HepG2 (cell line): ENCODE measurements at regions not wholly inside any gene's neighbourhood (a gene's known extent, or its start where the extent isn't known, plus 50 kb on each side); places are given as distances from the start of the nearest gene placed in this dataset.

Experiments
- ATAC-seq: fragments of 200-7000 bp; cut with Tn5 transposase; 3 replicates; pipeline ENCODE4 v1.9.1; 2020; ENCODE audit warnings: mild to moderate bottlenecking, moderate library complexity
- BruUV-seq: library from RNA; stranded (reverse); fragments of 400-500 nt; replicated peaks from 2 replicates; lab custom pipeline; 2021; lab: Mats Ljungman, UMichigan
- CTCF ChIA-PET: fragments of 300-600 bp; formaldehyde crosslinking; extraction: SDS; loops from one replicate; lab custom pipeline; 2021; ENCODE audit warnings: low total read pairs, inconsistent platforms, low intra/inter-chr PET ratio; lab: Yijun Ruan, JAX
- POLR2A ChIA-PET: fragments of 350-600 bp; sonication (Branson Sonifier 250); formaldehyde crosslinking; loops from one replicate; lab custom pipeline; 2020; ENCODE audit warnings: antibody characterized with exemption, inconsistent platforms; lab: Yijun Ruan, JAX
- DNase-seq: peaks from one replicate; pipeline ENCODE4 v3.0.0-alpha.2; 2015; ENCODE audit warnings: low spot score
- FAIRE-seq: peaks from 3 replicates; lab custom pipeline; 2011; peaks lifted over from hg19 to GRCh38; lab: Jason Lieb, UNC
- H2AFZ ChIP-seq: one replicate; pipeline ENCODE4 v1.6.1; 2011; ENCODE audit warnings: low read length, inconsistent platforms
- H3K27ac ChIP-seq: fragments of 300-600 bp; 3 replicates; pipeline ENCODE4 v1.8.0; 2011; ENCODE audit warnings: mixed run types, mild to moderate bottlenecking, mixed read lengths, low read length, inconsistent platforms; ENCODE audit not compliant: insufficient read depth; ENCODE audit errors: extremely low read length
- H3K27me3 ChIP-seq, 2 experiments: fragments of 200-600 bp in 1 of 2; 2 replicates in 1 of 2; 3 replicates in 1 of 2; pipeline versions ENCODE4 v1.6.0 to v1.8.0; 2011; ENCODE audit warnings: low read length in 2 of 2, mild to moderate bottlenecking in 2 of 2, moderate library complexity in 2 of 2, inconsistent platforms in 1 of 2; ENCODE audit not compliant: insufficient read depth in 2 of 2, control insufficient read depth in 1 of 2
- H3K36me3 ChIP-seq, 2 experiments: fragments of 200-600 bp in 1 of 2; replicated peaks in 1 of 2; 2 replicates in 1 of 2; 3 replicates in 1 of 2; pipeline versions ENCODE4 v1.5.1 to v1.8.0; 2011; ENCODE audit warnings: low read length in 2 of 2, inconsistent platforms in 1 of 2; ENCODE audit not compliant: insufficient read depth in 2 of 2, control insufficient read depth in 1 of 2
- H3K4me1 ChIP-seq: 2 replicates; pipeline ENCODE4 v1.5.1; 2012; ENCODE audit warnings: low read length, inconsistent platforms; ENCODE audit not compliant: insufficient read depth
- H3K4me2 ChIP-seq: 2 replicates; pipeline ENCODE4 v1.6.0; 2011; ENCODE audit warnings: low read depth, low read length, inconsistent platforms
- H3K4me3 ChIP-seq, 3 experiments: fragments of 200-600 bp in 1 of 3; sonication (generic), shearing (Covaris generic) in 1 of 3; replicated peaks in 1 of 3; 2 replicates each; pipeline ENCODE4 v1.5.1; 2011 to 2016; ENCODE audit warnings: low read length in 3 of 3, inconsistent platforms in 2 of 3, low read depth in 2 of 3, mild to moderate bottlenecking in 2 of 3, control low read depth in 1 of 3, mixed read lengths in 1 of 3; ENCODE audit not compliant: insufficient read depth in 1 of 3
- H3K79me2 ChIP-seq: one replicate; pipeline ENCODE4 v1.6.1; 2011; ENCODE audit warnings: low read length, inconsistent platforms; ENCODE audit not compliant: insufficient read depth
- H3K9ac ChIP-seq: 2 replicates; pipeline ENCODE4 v1.6.0; 2011; ENCODE audit warnings: mild to moderate bottlenecking, low read depth, low read length, inconsistent platforms; ENCODE audit not compliant: insufficient read depth
- H3K9me3 ChIP-seq: 2 replicates; pipeline ENCODE4 v1.5.1; 2012; ENCODE audit warnings: mild to moderate bottlenecking, low read length
- H4K20me1 ChIP-seq: 2 replicates; pipeline ENCODE4 v1.6.0; 2011; ENCODE audit warnings: inconsistent platforms, mild to moderate bottlenecking, low read length, moderate library complexity; ENCODE audit not compliant: insufficient read depth
- ARHGAP35 ChIP-seq: sonication (generic); formaldehyde crosslinking; IDR thresholded peaks from 2 replicates; pipeline ENCODE4 v1.9.0; 2022; ENCODE audit warnings: mild to moderate bottlenecking, inconsistent platforms, moderate library complexity, missing genetic modification reagents, borderline replicate concordance
- ATAD3A ChIP-seq: sonication (generic); formaldehyde crosslinking; IDR thresholded peaks from 2 replicates; pipeline ENCODE4 v1.4.0; 2020; ENCODE audit warnings: missing genetic modification reagents
- ATRX ChIP-seq: sonication (generic); formaldehyde crosslinking; IDR thresholded peaks from 2 replicates; pipeline ENCODE4 v1.4.0; 2020; ENCODE audit warnings: missing genetic modification reagents, borderline replicate concordance
- DMAP1 ChIP-seq: IDR thresholded peaks from 2 replicates; pipeline ENCODE4 v1.6.1; 2016
- HDAC6 ChIP-seq: fragments of 200-600 bp; sonication (generic); IDR thresholded peaks from 2 replicates; pipeline ENCODE4 v1.7.0; 2017; ENCODE audit warnings: mild to moderate bottlenecking, antibody characterized with exemption, low read length, low read depth
- IKZF1 ChIP-seq: fragments of 450-650 bp; IDR thresholded peaks from 2 replicates; pipeline ENCODE4 v1.7.1; 2016
- ISX ChIP-seq: sonication (generic); formaldehyde crosslinking; conservative IDR thresholded peaks from 2 replicates; pipeline ENCODE4 v1.5.0; 2020; ENCODE audit warnings: missing genetic modification reagents
- NFKB2 ChIP-seq: sonication (generic); formaldehyde crosslinking; IDR thresholded peaks from 2 replicates; pipeline ENCODE4 v1.4.0; 2020; ENCODE audit warnings: missing genetic modification reagents, borderline replicate concordance
- POLR2A ChIP-seq, 2 experiments: IDR thresholded peaks; 2 replicates each; pipeline ENCODE4 v1.6.1; 2011; ENCODE audit warnings: low read depth in 2 of 2, low read length in 2 of 2, mild to moderate bottlenecking in 1 of 2, moderate library complexity in 1 of 2; ENCODE audit not compliant: insufficient read depth in 1 of 2
- TOPORS ChIP-seq: sonication (generic); formaldehyde crosslinking; IDR thresholded peaks from 2 replicates; pipeline ENCODE4 v1.8.0; 2023; ENCODE audit warnings: mild to moderate bottlenecking, missing genetic modification reagents
- ZNF160 ChIP-seq: sonication (generic); formaldehyde crosslinking; IDR thresholded peaks from 2 replicates; pipeline ENCODE4 v1.8.0; 2022; ENCODE audit warnings: mild to moderate bottlenecking, inconsistent platforms, missing genetic modification reagents
- ZNF713 ChIP-seq: sonication (generic); formaldehyde crosslinking; IDR thresholded peaks from 2 replicates; pipeline ENCODE4 v1.4.0; 2020; ENCODE audit warnings: mild to moderate bottlenecking, missing genetic modification reagents
- ZNF776 ChIP-seq: sonication (generic); formaldehyde crosslinking; IDR thresholded peaks from 2 replicates; pipeline ENCODE4 v1.4.0; 2020; ENCODE audit warnings: mild to moderate bottlenecking, missing genetic modification reagents
- whole genome bisulfite sequencing: methylation state at CpG from one replicate; pipeline ENCODE4 v1.1.6; 2017; ENCODE audit warnings: low lambda C conversion rate; 5-methylcytosine and 5-hydroxymethylcytosine counted together
- in situ Hi-C: cut with HindIII; loops from 2 replicates; pipeline ENCODE4 v1.10.0; 2017; ENCODE audit warnings: low pct_unique_long_range_greater_than_20kb; ENCODE audit not compliant: extremely low pct_ligation_motif_present
- intact Hi-C: fragments of 100-400 bp; cut with micrococcal nuclease; formaldehyde crosslinking; loops from one replicate; pipeline ENCODE4 v1.10.0; 2022; ENCODE audit not compliant: unreplicated experiment
- TF ChIP-seq, protein P1 (sequence below): IDR thresholded peaks from 2 replicates; pipeline ENCODE4 v1.6.1; 2016; ENCODE audit warnings: missing compliant biosample characterization, missing genetic modification reagents, borderline replicate concordance
- TF ChIP-seq, protein P2 (sequence below): sonication (generic); formaldehyde crosslinking; IDR thresholded peaks from 2 replicates; pipeline ENCODE4 v1.4.0; 2020; ENCODE audit warnings: missing genetic modification reagents
- TF ChIP-seq, protein P3 (sequence below): sonication (generic); formaldehyde crosslinking; IDR thresholded peaks from 2 replicates; pipeline ENCODE4 v1.4.0; 2020; ENCODE audit warnings: missing genetic modification reagents

DNA sequence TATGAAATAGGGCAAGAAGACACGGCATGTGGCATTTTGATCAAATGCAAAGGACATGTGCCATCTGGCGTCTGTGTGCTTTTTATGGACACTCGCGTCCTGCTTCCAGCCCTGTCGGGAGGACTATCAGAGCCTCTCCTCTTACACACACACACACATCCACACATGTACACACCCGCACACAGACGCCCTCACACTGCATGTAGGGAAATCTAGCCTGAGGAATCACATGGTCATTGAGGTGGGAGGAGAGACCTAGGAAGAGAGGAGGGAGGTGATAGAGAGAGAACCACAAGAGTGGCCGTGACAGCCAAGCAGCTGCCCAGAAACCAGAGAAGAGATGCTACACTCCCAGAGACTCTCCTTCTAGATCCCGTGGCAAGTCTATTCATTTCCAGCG lies 105.9 kb upstream of the CDYL start:
- FAIRE-seq: no peak

More for the DNA sequence above, 105.9 kb upstream of the CDYL start:
- Histone ChIP-seq H4K20me1 (no peaks in the 10 kb centered on the region), H3K36me3 (no peaks in the 10 kb centered on the region), H3K79me2 (no peaks in the 10 kb centered on the region), H3K4me1 (no peaks in the 10 kb centered on the region), H3K4me2 (no peak overlapping the region), H3K9me3 (no peaks in the 10 kb centered on the region), H3K27me3 (peaks cover 0 to 24% of the 10 kb centered on the region in 2 experiments; a peak in 2 of 5 replicates), H3K27ac (no peak overlapping the region), H3K4me3 (no peak overlapping the region), H3K9ac (no peak overlapping the region), H2AFZ (no peak overlapping the region)
- ChIA-PET CTCF (no interaction called here), POLR2A (no interaction called here)
- DNase-seq: no peak
- in situ Hi-C loops (no loop called here), intact Hi-C loops (no loop called here)
- TF ChIP-seq, protein P1, sequence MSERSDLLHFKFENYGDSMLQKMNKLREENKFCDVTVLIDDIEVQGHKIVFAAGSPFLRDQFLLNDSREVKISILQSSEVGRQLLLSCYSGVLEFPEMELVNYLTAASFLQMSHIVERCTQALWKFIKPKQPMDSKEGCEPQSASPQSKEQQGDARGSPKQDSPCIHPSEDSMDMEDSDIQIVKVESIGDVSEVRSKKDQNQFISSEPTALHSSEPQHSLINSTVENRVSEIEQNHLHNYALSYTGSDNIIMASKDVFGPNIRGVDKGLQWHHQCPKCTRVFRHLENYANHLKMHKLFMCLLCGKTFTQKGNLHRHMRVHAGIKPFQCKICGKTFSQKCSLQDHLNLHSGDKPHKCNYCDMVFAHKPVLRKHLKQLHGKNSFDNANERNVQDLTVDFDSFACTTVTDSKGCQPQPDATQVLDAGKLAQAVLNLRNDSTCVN (CRISPR knock-in tag): no peak
- TF ChIP-seq, protein P2, sequence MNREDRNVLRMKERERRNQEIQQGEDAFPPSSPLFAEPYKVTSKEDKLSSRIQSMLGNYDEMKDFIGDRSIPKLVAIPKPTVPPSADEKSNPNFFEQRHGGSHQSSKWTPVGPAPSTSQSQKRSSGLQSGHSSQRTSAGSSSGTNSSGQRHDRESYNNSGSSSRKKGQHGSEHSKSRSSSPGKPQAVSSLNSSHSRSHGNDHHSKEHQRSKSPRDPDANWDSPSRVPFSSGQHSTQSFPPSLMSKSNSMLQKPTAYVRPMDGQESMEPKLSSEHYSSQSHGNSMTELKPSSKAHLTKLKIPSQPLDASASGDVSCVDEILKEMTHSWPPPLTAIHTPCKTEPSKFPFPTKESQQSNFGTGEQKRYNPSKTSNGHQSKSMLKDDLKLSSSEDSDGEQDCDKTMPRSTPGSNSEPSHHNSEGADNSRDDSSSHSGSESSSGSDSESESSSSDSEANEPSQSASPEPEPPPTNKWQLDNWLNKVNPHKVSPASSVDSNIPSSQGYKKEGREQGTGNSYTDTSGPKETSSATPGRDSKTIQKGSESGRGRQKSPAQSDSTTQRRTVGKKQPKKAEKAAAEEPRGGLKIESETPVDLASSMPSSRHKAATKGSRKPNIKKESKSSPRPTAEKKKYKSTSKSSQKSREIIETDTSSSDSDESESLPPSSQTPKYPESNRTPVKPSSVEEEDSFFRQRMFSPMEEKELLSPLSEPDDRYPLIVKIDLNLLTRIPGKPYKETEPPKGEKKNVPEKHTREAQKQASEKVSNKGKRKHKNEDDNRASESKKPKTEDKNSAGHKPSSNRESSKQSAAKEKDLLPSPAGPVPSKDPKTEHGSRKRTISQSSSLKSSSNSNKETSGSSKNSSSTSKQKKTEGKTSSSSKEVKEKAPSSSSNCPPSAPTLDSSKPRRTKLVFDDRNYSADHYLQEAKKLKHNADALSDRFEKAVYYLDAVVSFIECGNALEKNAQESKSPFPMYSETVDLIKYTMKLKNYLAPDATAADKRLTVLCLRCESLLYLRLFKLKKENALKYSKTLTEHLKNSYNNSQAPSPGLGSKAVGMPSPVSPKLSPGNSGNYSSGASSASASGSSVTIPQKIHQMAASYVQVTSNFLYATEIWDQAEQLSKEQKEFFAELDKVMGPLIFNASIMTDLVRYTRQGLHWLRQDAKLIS: no peak
- TF ChIP-seq ATRX (CRISPR knock-in tag) (no peak), ARHGAP35 (CRISPR knock-in tag) (no peak), ZNF776 (CRISPR knock-in tag) (no peak), POLR2A (IDR thresholded peaks at IDR 0.05; ENCODE audit: insufficient read depth in 1 of 2, low read depth in 2 of 2, low read length in 2 of 2) (no peak), DMAP1 (no peak), ISX (CRISPR knock-in tag) (no peak), ATAD3A (no peak), NFKB2 (CRISPR knock-in tag) (no peak), ZNF713 (CRISPR knock-in tag) (no peak), IKZF1 (no peak), ZNF160 (no peak), TOPORS (CRISPR knock-in tag) (no peak), HDAC6 (no peak)
- TF ChIP-seq, protein P3, sequence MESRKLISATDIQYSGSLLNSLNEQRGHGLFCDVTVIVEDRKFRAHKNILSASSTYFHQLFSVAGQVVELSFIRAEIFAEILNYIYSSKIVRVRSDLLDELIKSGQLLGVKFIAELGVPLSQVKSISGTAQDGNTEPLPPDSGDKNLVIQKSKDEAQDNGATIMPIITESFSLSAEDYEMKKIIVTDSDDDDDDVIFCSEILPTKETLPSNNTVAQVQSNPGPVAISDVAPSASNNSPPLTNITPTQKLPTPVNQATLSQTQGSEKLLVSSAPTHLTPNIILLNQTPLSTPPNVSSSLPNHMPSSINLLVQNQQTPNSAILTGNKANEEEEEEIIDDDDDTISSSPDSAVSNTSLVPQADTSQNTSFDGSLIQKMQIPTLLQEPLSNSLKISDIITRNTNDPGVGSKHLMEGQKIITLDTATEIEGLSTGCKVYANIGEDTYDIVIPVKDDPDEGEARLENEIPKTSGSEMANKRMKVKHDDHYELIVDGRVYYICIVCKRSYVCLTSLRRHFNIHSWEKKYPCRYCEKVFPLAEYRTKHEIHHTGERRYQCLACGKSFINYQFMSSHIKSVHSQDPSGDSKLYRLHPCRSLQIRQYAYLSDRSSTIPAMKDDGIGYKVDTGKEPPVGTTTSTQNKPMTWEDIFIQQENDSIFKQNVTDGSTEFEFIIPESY: no peak
- WGBS: 39% methylated on average over 10 of the region's 10 CpGs
- no TSS peak for BruUV-seq
- ATAC-seq: no peak
